AML-193 (cell line): ENCODE measurements at regions not wholly inside any gene's neighbourhood (a gene's known extent, or its start where the extent isn't known, plus 50 kb on each side); places are given as distances from the start of the nearest gene placed in this dataset.

Source experiments
- DNase-seq, 2 experiments: peaks; one replicate each; lab custom pipeline; 2025; lab: John Stamatoyannopoulos, UW

GRCh38 chr6:126607289-126607688 lies 267.4 kb downstream of the CENPW start:
- no peak for DNase-seq

GRCh38 chr6:126608681-126609080 lies 268.8 kb downstream of the CENPW start:
- DNase-seq, result no peak

- no peak for DNase-seq
These were observed 275.0 kb downstream of the CENPW start for GRCh38 chr6:126614642-126615504.

- no peak for DNase-seq
These were observed 277.0 kb downstream of the CENPW start for GRCh38 chr6:126616866-126617265.

- no peak for DNase-seq
These were observed 278.9 kb downstream of the CENPW start for GRCh38 chr6:126618639-126619343.

- DNase-seq, result peak in 1 of 2 experiments; percentile 7
These were observed 280.8 kb downstream of the CENPW start for GRCh38 chr6:126620719-126621118.

GRCh38 chr6:126625019-126625418 lies 285.1 kb downstream of the CENPW start:
- peak in 1 of 2 experiments; percentile 19 for DNase-seq

GRCh38 chr6:126628125-126628524 lies 288.2 kb downstream of the CENPW start:
- DNase-seq, result no peak

- no peak for DNase-seq
These were observed 291.4 kb downstream of the CENPW start for GRCh38 chr6:126631363-126631762.

GRCh38 chr6:126632271-126632670 lies 292.4 kb downstream of the CENPW start:
- DNase-seq, result no peak

- no peak for DNase-seq
These were observed 293.5 kb downstream of the CENPW start for GRCh38 chr6:126633373-126633772.

GRCh38 chr6:126640356-126640755 lies 300.4 kb downstream of the CENPW start:
- no peak for DNase-seq

GRCh38 chr6:126640921-126641320 lies 301.0 kb downstream of the CENPW start:
- DNase-seq, result no peak

- DNase-seq, result no peak
These were observed 301.7 kb downstream of the CENPW start for GRCh38 chr6:126641641-126642040.

GRCh38 chr6:126643352-126643751 lies 303.4 kb downstream of the CENPW start:
- DNase-seq, result no peak

GRCh38 chr6:126650931-126651330 lies 311.0 kb downstream of the CENPW start:
- DNase-seq, result no peak

- DNase-seq, result peak; percentile 53 to 58
These were observed 317.8 kb downstream of the CENPW start for GRCh38 chr6:126657561-126658175.

- DNase-seq, result no peak
These were observed 320.5 kb downstream of the CENPW start for GRCh38 chr6:126660376-126660775.

- no peak for DNase-seq
These were observed 321.7 kb downstream of the CENPW start for GRCh38 chr6:126661646-126662045.

- DNase-seq, result no peak
These were observed 323.1 kb downstream of the CENPW start for GRCh38 chr6:126662966-126663365.

- no peak for DNase-seq
These were observed 324.4 kb downstream of the CENPW start for GRCh38 chr6:126664271-126664670.

- no peak for DNase-seq
These were observed 325.6 kb downstream of the CENPW start for GRCh38 chr6:126665551-126665950.

GRCh38 chr6:126667071-126667470 lies 327.2 kb downstream of the CENPW start:
- no peak for DNase-seq
